Thoracic aorta (tissue), 2 donors: ENCODE measurements at regions not wholly inside any gene's neighbourhood (a gene's known extent, or its start where the extent isn't known, plus 50 kb on each side); places are given as distances from the start of the nearest gene placed in this dataset.

ENCODE experiments used
- ATAC-seq: fragments of 150-250 bp; one replicate; pipeline ENCODE4 v1.8.0; 2017; ENCODE audit warnings: low read depth; ENCODE audit not compliant: insufficient number of reproducible peaks, low FRiP score
- DNase-seq: peaks from one replicate; pipeline ENCODE4 v3.0.0-alpha.2; 2020; ENCODE audit warnings: low spot score
- H3K27ac ChIP-seq, 2 donors: fragments of 200-600 bp; sonication (generic); 1 replicate in 1 of 2; 2 replicates in 1 of 2; pipeline ENCODE4 v1.5.1; 2016; ENCODE audit warnings: mild to moderate bottlenecking in 2 of 2, moderate library complexity in 2 of 2
- H3K27me3 ChIP-seq: fragments of 200-600 bp; sonication (generic); replicated peaks from 2 replicates; pipeline ENCODE4 v1.6.0; 2016; ENCODE audit warnings: mild to moderate bottlenecking; ENCODE audit not compliant: insufficient read depth
- H3K36me3 ChIP-seq: fragments of 200-600 bp; sonication (generic); one replicate; pipeline ENCODE4 v1.5.1; 2016
- H3K4me1 ChIP-seq, 2 donors: fragments of 200-600 bp; sonication (generic); 1 replicate in 1 of 2; 2 replicates in 1 of 2; pipeline versions ENCODE4 v1.5.1 to v1.6.0; 2016; ENCODE audit warnings: low read depth in 2 of 2, mild to moderate bottlenecking in 1 of 2; ENCODE audit not compliant: control insufficient read depth in 1 of 2
- H3K4me3 ChIP-seq: fragments of 200-600 bp; sonication (generic); 2 replicates; pipeline ENCODE4 v1.5.1; 2016; ENCODE audit warnings: mild to moderate bottlenecking
- H3K9me3 ChIP-seq: fragments of 200-600 bp; sonication (generic); 2 replicates; pipeline ENCODE4 v1.5.1; 2016
- CTCF ChIP-seq: fragments of 200-600 bp; sonication (generic); IDR thresholded peaks from one replicate; pipeline ENCODE4 v1.5.1; 2019; ENCODE audit warnings: antibody characterized with exemption

- no peak for TF ChIP-seq CTCF
- H3K4me3 ChIP-seq: no peak overlapping the region
- no peak for ATAC-seq
- no peaks in the 10 kb centered on the region for H3K4me1 ChIP-seq
- H3K9me3 ChIP-seq: no peaks in the 10 kb centered on the region
- H3K27me3 ChIP-seq: no peaks in the 10 kb centered on the region
- no peaks in the 10 kb centered on the region for H3K36me3 ChIP-seq
- DNase-seq: no peak
- H3K27ac ChIP-seq: no peak overlapping the region
Observed at GRCh38 chr10:130621231-130621775, 485.1 kb downstream of the GLRX3 start.

GRCh38 chr10:130623680-130624267 lies 487.6 kb downstream of the GLRX3 start:
- ATAC-seq: no peak
- TF ChIP-seq CTCF: no peak

GRCh38 chr10:130627346-130628045 lies 491.3 kb downstream of the GLRX3 start:
- ATAC-seq: no peak
- H3K27ac ChIP-seq: no peak overlapping the region
- DNase-seq: no peak
- H3K36me3 ChIP-seq: no peaks in the 10 kb centered on the region
- H3K9me3 ChIP-seq: no peaks in the 10 kb centered on the region
- TF ChIP-seq CTCF: no peak
- H3K4me3 ChIP-seq: no peak overlapping the region
- H3K4me1 ChIP-seq: no peaks in the 10 kb centered on the region
- H3K27me3 ChIP-seq: no peaks in the 10 kb centered on the region

More at GRCh38 chr10:130623680-130624267, 487.6 kb downstream of the GLRX3 start:
- H3K4me3 ChIP-seq: no peak overlapping the region
- no peaks in the 10 kb centered on the region for H3K36me3 ChIP-seq
- DNase-seq: no peak
- H3K27me3 ChIP-seq: no peaks in the 10 kb centered on the region
- H3K27ac ChIP-seq: no peak overlapping the region
- H3K4me1 ChIP-seq: no peaks in the 10 kb centered on the region
- no peaks in the 10 kb centered on the region for H3K9me3 ChIP-seq

- ATAC-seq: no peak
- no peak for TF ChIP-seq CTCF
- H3K9me3 ChIP-seq: no peaks in the 10 kb centered on the region
Observed at GRCh38 chr10:130630135-130630534, 493.9 kb downstream of the GLRX3 start.

GRCh38 chr10:130631142-130632096 lies 495.2 kb downstream of the GLRX3 start:
- Histone ChIP-seq H3K9me3 (no peaks in the 10 kb centered on the region), H3K36me3 (no peaks in the 10 kb centered on the region), H3K4me1 (no peaks in the 10 kb centered on the region), H3K4me3 (no peak overlapping the region), H3K27ac (no peak overlapping the region), H3K27me3 (no peaks in the 10 kb centered on the region)
- TF ChIP-seq CTCF: no peak
- ATAC-seq (no peak), DNase-seq (no peak)

More at GRCh38 chr10:130630135-130630534, 493.9 kb downstream of the GLRX3 start:
- H3K27me3 ChIP-seq: no peaks in the 10 kb centered on the region
- no peak overlapping the region for H3K27ac ChIP-seq
- no peak overlapping the region for H3K4me3 ChIP-seq
- no peaks in the 10 kb centered on the region for H3K4me1 ChIP-seq
- no peak for DNase-seq
- no peaks in the 10 kb centered on the region for H3K36me3 ChIP-seq
